HG03432 (cell line): ENCODE measurements at regions not wholly inside any gene's neighbourhood (a gene's known extent, or its start where the extent isn't known, plus 50 kb on each side); places are given as distances from the start of the nearest gene placed in this dataset.
"Not testable (repeated sequence)": the region's sequence is repeated elsewhere in the genome, so short reads cannot be mapped to it uniquely, and the experiment has no call there.

Experiments used
- ATAC-seq: cut with Tn5 transposase; IDR thresholded peaks from one replicate; pipeline ENCODE4 v1.9.1; 2021; ENCODE audit warnings: mild to moderate bottlenecking, moderate library complexity; ENCODE audit not compliant: unreplicated experiment

- no peak for ATAC-seq
These were observed 75.7 kb upstream of the ZNF169 start for GRCh38 chr9:94183240-94183999.

- no peak for ATAC-seq
These were observed 70.9 kb upstream of the ZNF169 start for GRCh38 chr9:94188246-94188645.

DNA sequence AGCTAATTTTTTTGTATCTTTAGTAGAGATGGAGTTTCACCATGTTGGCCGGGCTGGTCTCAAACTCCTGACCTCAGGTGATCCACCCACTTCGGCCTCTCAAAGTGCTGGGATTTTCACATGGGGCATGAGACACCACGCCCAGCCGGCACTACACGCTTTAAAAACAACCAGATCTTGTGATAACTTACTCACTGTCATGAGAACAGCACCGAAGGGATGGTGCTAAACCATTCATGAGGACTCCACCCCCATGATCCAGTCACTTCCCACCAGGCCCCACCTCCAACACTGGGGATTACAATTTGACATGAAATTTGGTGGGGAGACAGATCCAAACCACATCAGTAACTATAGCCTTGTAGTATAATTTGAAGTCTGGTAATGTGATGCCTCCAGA is 67.4 kb upstream of the ZNF169 start:
- ATAC-seq: not testable (repeated sequence)

DNA sequence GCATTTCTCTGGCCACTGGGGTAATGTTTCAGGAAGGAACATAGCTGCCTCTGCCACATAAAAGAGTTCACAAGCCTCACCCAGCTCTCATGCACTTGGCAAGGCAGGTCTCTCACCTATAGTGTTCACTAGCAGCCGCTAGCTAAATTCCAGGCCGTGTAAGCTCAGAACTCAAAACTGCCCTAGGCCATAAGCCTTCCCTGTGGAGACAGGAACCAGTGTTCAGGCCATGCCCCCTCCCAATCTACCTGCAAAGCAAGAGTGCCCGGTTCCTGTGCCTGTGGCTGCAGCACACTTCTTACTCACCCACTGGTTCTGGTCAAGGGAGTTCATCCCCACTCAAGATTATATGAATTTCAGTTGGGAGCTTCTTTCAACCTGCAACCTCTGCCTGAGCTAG is 60.7 kb upstream of the ZNF169 start:
- no peak for ATAC-seq

DNA sequence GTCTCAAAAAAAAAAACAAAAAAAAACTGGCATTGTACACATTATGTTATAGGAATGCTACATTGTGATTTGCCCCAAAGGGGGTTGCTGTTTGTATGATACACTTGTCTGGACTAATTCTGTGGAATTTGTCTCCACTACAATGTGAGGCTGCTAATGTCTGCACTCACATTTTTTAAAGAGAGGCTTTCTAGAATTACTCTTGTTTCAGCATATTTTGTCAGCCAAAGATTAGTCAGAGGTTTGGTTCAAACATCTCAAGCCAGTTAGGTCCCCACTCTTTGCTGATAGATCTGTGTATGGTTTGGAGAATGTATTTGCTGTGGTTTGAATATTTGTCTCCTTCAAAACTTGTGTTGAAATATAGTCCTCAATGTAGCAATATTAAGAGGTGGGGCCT is 59.3 kb upstream of the ZNF169 start:
- ATAC-seq: no peak

DNA sequence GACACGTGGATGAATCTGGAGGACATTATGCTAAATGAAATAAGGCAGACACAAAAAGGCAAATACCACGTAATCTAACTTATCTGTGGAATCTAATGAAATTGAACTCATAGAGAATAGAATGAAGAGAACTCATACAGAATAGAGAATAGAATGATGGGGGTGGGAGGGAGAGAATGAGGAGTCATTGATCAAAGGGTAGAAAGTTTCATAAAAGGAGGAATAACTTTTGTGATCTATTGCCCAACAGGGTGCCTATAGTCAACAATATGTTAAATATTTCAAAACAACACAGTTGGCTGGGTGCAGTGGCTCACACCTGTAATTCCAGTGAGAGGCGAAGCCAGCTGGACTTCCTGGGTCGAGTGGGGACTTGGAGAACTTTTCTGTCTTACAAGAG is 54.9 kb upstream of the ZNF169 start:
- no peak for ATAC-seq

DNA sequence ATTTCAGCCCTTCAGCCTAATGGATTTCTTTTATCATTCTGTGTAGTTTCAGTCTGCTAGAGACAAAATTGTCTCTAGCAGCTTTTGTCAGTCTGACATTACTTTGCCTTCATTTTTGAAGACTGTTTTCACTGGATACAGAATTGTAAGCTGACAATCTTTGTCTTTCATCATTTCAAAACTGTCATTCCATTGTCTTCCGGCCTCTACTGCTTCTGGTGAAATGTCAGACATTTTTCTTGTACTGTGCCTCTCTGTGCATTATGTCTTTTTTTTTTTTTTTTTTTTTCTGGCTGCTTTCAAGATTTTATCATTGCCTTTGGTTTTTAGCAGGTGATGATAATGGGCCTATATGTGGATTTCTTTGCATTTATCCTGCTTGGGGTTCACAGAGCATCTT is 51.3 kb upstream of the ZNF169 start:
- ATAC-seq: no peak
